GM23338 (cell line): ENCODE measurements at regions not wholly inside any gene's neighbourhood (a gene's known extent, or its start where the extent isn't known, plus 50 kb on each side); places are given as distances from the start of the nearest gene placed in this dataset.
A peak's percentile ranks its signal among the peaks of the same experiment; 100 is the strongest.

ENCODE experiments used
- CTCF ChIP-seq, 2 experiments: fragments of 200-600 bp in 1 of 2; sonication (generic) in 1 of 2; conservative IDR thresholded peaks; 2 replicates each; pipeline versions ENCODE4 v1.5.1 to v1.6.1; 2016 to 2017; ENCODE audit warnings: antibody characterized with exemption in 2 of 2, low read depth in 2 of 2, mild to moderate bottlenecking in 2 of 2, moderate library complexity in 1 of 2
- EZH2 ChIP-seq: fragments of 200-600 bp; sonication (generic); IDR thresholded peaks from one replicate; pipeline ENCODE4 v1.8.0; 2017; ENCODE audit warnings: antibody characterized with exemption, mild to moderate bottlenecking, low read depth; ENCODE audit not compliant: unreplicated experiment
- JUNB ChIP-seq: IDR thresholded peaks from one replicate; pipeline ENCODE4 v1.6.1; 2016; ENCODE audit warnings: antibody characterized with exemption; ENCODE audit not compliant: unreplicated experiment

GRCh38 chr2:129193961-129194360 is 785.5 kb upstream of the RAB6C start:
- no peak for TF ChIP-seq EZH2
- TF ChIP-seq JUNB = no peak
- peak; percentile 37 to 75; a peak in 3 of 4 replicates for TF ChIP-seq CTCF (conservative IDR thresholded peaks at IDR 0.05; ENCODE audit: low read depth in 2 of 2)
